Colonic mucosa (tissue), 4 donors: ENCODE measurements at regions not wholly inside any gene's neighbourhood (a gene's known extent, or its start where the extent isn't known, plus 50 kb on each side); places are given as distances from the start of the nearest gene placed in this dataset.

Experiments used
- DNase-seq: peaks from one replicate; pipeline ENCODE4 v3.0.0-alpha.2; 2020
- H3K27ac ChIP-seq: fragments of 200-600 bp; one replicate; pipeline ENCODE4 v1.8.0; 2021
- H3K27me3 ChIP-seq: fragments of 200-600 bp; one replicate; pipeline ENCODE4 v1.8.0; 2021
- H3K36me3 ChIP-seq: fragments of 200-600 bp; one replicate; pipeline ENCODE4 v1.8.0; 2021
- H3K4me1 ChIP-seq: fragments of 200-600 bp; one replicate; pipeline ENCODE4 v1.8.0; 2021; ENCODE audit warnings: mild to moderate bottlenecking
- H3K4me3 ChIP-seq: fragments of 200-600 bp; one replicate; pipeline ENCODE4 v1.8.0; 2021
- H3K9ac ChIP-seq, 2 donors: one replicate each; pipeline ENCODE4 v1.7.0; 2013; ENCODE audit warnings: control low read depth in 2 of 2, low read depth in 2 of 2, low read length in 2 of 2
- H3K9me3 ChIP-seq: fragments of 200-600 bp; one replicate; pipeline ENCODE4 v1.8.0; 2021
- intact Hi-C: fragments of 100-400 bp; cut with DNase I; formaldehyde crosslinking; loops from one replicate; pipeline ENCODE4 v1.14.1; 2022
- TF ChIP-seq, protein P1 (sequence below): fragments of 200-600 bp; IDR thresholded peaks from one replicate; pipeline ENCODE4 v1.8.0; 2022; ENCODE audit warnings: antibody characterized with exemption, mild to moderate bottlenecking
- donor health status: healthy.
- donor health status: DM: no; HTN: no; CAD: no.
- donor health status: DM: no; HTN: no; CAD: no.

- H3K4me1 ChIP-seq = no peaks in the 10 kb centered on the region
- H3K27me3 ChIP-seq = peaks cover 14% of the 10 kb centered on the region
- no peak overlapping the region for H3K4me3 ChIP-seq
- DNase-seq = no peak
- H3K9me3 ChIP-seq = no peaks in the 10 kb centered on the region
- TF ChIP-seq, protein P1, sequence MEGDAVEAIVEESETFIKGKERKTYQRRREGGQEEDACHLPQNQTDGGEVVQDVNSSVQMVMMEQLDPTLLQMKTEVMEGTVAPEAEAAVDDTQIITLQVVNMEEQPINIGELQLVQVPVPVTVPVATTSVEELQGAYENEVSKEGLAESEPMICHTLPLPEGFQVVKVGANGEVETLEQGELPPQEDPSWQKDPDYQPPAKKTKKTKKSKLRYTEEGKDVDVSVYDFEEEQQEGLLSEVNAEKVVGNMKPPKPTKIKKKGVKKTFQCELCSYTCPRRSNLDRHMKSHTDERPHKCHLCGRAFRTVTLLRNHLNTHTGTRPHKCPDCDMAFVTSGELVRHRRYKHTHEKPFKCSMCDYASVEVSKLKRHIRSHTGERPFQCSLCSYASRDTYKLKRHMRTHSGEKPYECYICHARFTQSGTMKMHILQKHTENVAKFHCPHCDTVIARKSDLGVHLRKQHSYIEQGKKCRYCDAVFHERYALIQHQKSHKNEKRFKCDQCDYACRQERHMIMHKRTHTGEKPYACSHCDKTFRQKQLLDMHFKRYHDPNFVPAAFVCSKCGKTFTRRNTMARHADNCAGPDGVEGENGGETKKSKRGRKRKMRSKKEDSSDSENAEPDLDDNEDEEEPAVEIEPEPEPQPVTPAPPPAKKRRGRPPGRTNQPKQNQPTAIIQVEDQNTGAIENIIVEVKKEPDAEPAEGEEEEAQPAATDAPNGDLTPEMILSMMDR = no peak
- intact Hi-C loops = no loop called here
- H3K36me3 ChIP-seq = no peaks in the 10 kb centered on the region
- H3K27ac ChIP-seq = no peak overlapping the region
- H3K9ac ChIP-seq = no peak overlapping the region
Observed at GRCh38 chr1:58251430-58252073, 295.0 kb downstream of the OMA1 start.

DNA sequence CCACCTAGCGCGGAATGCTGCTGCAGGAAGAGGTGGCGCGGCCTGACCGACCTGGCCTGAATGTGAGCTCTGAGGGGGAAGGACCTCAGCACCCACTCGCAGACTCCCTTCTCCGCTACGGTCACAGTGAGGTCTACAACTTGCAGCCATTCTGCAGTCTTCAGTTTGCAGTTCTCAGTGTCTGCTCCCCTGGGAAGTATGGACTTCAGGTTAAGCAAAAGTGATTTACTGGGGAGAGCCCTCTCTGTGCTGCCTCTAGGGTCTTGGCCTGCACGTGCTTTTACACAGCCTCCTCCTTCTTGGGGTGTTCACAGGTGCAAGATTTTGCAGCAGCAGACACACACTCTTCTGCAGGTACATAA lies 296.0 kb downstream of the OMA1 start:
- Histone ChIP-seq H3K4me3 (no peak overlapping the region), H3K27me3 (peaks cover 14% of the 10 kb centered on the region), H3K36me3 (no peaks in the 10 kb centered on the region), H3K9ac (no peak overlapping the region), H3K27ac (no peak overlapping the region), H3K9me3 (no peaks in the 10 kb centered on the region), H3K4me1 (no peaks in the 10 kb centered on the region)
- intact Hi-C loops = no loop called here
- no peak for DNase-seq
- TF ChIP-seq, protein P1 = no peak

- Histone ChIP-seq H3K36me3 (no peaks in the 10 kb centered on the region), H3K4me3 (peak overlapping the region; percentile 7), H3K9me3 (no peaks in the 10 kb centered on the region), H3K27me3 (peaks cover 14% of the 10 kb centered on the region), H3K9ac (no peak overlapping the region), H3K27ac (no peak overlapping the region), H3K4me1 (no peaks in the 10 kb centered on the region)
- intact Hi-C loops = no loop called here
- no peak for DNase-seq
- TF ChIP-seq, protein P1 = no peak
Observed at GRCh38 chr1:58249737-58250586, 296.6 kb downstream of the OMA1 start.

DNA sequence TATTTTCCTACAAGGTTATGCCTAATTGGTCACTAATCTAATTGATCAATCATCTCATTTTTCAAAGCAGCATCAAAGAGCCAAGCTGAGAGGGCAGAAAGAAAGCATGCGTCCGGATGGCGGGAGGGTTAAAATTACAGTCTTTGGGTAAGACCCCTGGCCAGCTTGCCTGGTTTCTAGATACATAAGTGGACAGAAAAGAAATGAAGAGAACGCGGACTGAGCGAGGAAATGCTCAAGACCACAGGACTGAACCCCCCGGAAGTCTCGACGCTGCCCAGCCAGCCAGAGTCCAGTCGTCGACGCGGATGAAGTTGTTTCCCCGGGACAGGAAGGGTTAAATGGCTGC lies 297.2 kb downstream of the OMA1 start:
- H3K4me1 ChIP-seq = no peaks in the 10 kb centered on the region
- TF ChIP-seq, protein P1 = no peak
- no peak for DNase-seq
- no peaks in the 10 kb centered on the region for H3K9me3 ChIP-seq
- peaks cover 14% of the 10 kb centered on the region for H3K27me3 ChIP-seq
- no peaks in the 10 kb centered on the region for H3K36me3 ChIP-seq
- H3K9ac ChIP-seq = no peak overlapping the region
- no peak overlapping the region for H3K4me3 ChIP-seq
- H3K27ac ChIP-seq = no peak overlapping the region
- intact Hi-C loops = no loop called here

DNA sequence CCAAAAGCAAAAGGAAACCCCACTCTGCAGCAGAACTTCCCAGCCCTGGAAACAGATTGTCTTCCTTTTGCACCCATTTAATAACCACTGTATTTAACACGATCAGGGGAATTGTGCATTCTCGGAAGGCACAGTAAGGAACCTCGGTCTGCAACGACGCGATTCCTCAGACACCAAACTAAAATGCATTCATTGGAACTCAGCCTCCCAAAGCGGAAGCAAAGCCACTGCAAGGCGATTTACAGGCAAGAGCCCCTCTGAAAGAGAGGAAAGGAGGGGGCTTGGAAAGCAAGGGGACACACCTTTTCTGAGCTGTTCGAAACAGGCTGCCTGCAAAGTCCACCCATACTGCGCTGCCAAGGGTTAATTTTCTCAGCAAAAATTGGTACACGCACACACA lies 297.7 kb downstream of the OMA1 start:
- Histone ChIP-seq H3K4me1 (no peaks in the 10 kb centered on the region), H3K9ac (no peak overlapping the region), H3K36me3 (no peaks in the 10 kb centered on the region), H3K9me3 (no peaks in the 10 kb centered on the region), H3K27me3 (peaks cover 14% of the 10 kb centered on the region), H3K27ac (no peak overlapping the region), H3K4me3 (no peak overlapping the region)
- no peak for DNase-seq
- intact Hi-C loops = no loop called here
- TF ChIP-seq, protein P1 = no peak
